GM12878 (cell line): ENCODE measurements at regions not wholly inside any gene's neighbourhood (a gene's known extent, or its start where the extent isn't known, plus 50 kb on each side); places are given as distances from the start of the nearest gene placed in this dataset.

Experiments
- ATAC-seq: fragments of 200-7000 bp; cut with Tn5 transposase; 3 replicates; pipeline ENCODE4 v1.9.1; 2020; ENCODE audit warnings: mild to moderate bottlenecking, moderate library complexity
- BruUV-seq: library from RNA; stranded (reverse); fragments of 400-500 nt; replicated peaks from 2 replicates; lab custom pipeline; 2021; lab: Mats Ljungman, UMichigan
- CTCF ChIA-PET: fragments of 300-600 bp; sonication (Branson Sonifier 250); formaldehyde crosslinking; extraction: SDS; loops from one replicate; lab custom pipeline; 2021; ENCODE audit warnings: inconsistent platforms; lab: Yijun Ruan, JAX
- POLR2A ChIA-PET: fragments of 350-600 bp; formaldehyde crosslinking; extraction: SDS; loops from one replicate; lab custom pipeline; 2021; ENCODE audit warnings: inconsistent platforms; lab: Charles Lee
- RAD21 ChIA-PET: fragments of 300-600 bp; sonication (Branson Sonifier 250); formaldehyde crosslinking; loops from one replicate; lab custom pipeline; 2023; ENCODE audit warnings: antibody characterized with exemption; ENCODE audit not compliant: unreplicated experiment; lab: Charles Lee
- SMC1A ChIA-PET: fragments of 300-600 bp; sonication (Branson Sonifier 250); formaldehyde crosslinking; loops from one replicate; lab custom pipeline; 2023; ENCODE audit not compliant: unreplicated experiment, uncharacterized antibody; lab: Charles Lee
- DNase-seq: peaks from one replicate; pipeline ENCODE4 v3.0.0-alpha.2; 2011; ENCODE audit warnings: low read depth, low spot score
- FAIRE-seq: peaks from 3 replicates; lab custom pipeline; 2011; peaks lifted over from hg19 to GRCh38; lab: Jason Lieb, UNC
- H2AFZ ChIP-seq: 2 replicates; pipeline ENCODE4 v1.6.0; 2011; ENCODE audit warnings: low read depth, low read length, control low read depth; ENCODE audit not compliant: control insufficient read depth
- H3K27ac ChIP-seq: 2 replicates; pipeline ENCODE4 v1.5.1; 2011; ENCODE audit warnings: control low read depth; ENCODE audit not compliant: control insufficient read depth, insufficient read depth
- H3K27me3 ChIP-seq, 2 experiments: replicated peaks in 1 of 2; 2 replicates each; pipeline versions ENCODE4 v1.6.0 to v1.6.1; 2011; ENCODE audit warnings: low read length in 1 of 2; ENCODE audit not compliant: control insufficient read depth in 2 of 2, insufficient read depth in 2 of 2
- H3K36me3 ChIP-seq, 2 experiments: 2 replicates each; pipeline ENCODE4 v1.5.1; 2011; ENCODE audit warnings: low read length in 1 of 2; ENCODE audit not compliant: control insufficient read depth in 2 of 2, insufficient read depth in 2 of 2
- H3K4me1 ChIP-seq: 2 replicates; pipeline ENCODE4 v1.6.1; 2011; ENCODE audit warnings: mild to moderate bottlenecking, low read length, moderate library complexity, mixed read lengths; ENCODE audit not compliant: control insufficient read depth, insufficient read depth
- H3K4me2 ChIP-seq: 2 replicates; pipeline ENCODE4 v1.6.0; 2011; ENCODE audit warnings: control low read depth; ENCODE audit not compliant: control insufficient read depth, insufficient read depth
- H3K4me3 ChIP-seq: fragments of 200-600 bp; sonication (generic); 2 replicates; pipeline ENCODE4 v1.5.1; 2016
- H3K79me2 ChIP-seq: 2 replicates; pipeline ENCODE4 v1.6.0; 2011; ENCODE audit warnings: low read length; ENCODE audit not compliant: control insufficient read depth, insufficient read depth
- H3K9ac ChIP-seq: 2 replicates; pipeline ENCODE4 v1.8.0; 2011; ENCODE audit warnings: low read length, control low read depth, mixed read lengths; ENCODE audit not compliant: control insufficient read depth, insufficient read depth
- H3K9me3 ChIP-seq: replicated peaks from 3 replicates; pipeline ENCODE4 v1.5.1; 2011; ENCODE audit warnings: mild to moderate bottlenecking, low read length; ENCODE audit not compliant: control insufficient read depth, insufficient read depth
- H4K20me1 ChIP-seq: 2 replicates; pipeline ENCODE4 v1.6.0; 2011; ENCODE audit not compliant: control insufficient read depth, insufficient read depth
- CBX3 ChIP-seq: fragments of 200-600 bp; sonication (generic); IDR thresholded peaks from 2 replicates; pipeline ENCODE4 v1.6.1; 2016; ENCODE audit warnings: low read depth, borderline replicate concordance
- FOS ChIP-seq: IDR thresholded peaks from 3 replicates; pipeline ENCODE4 v1.6.1; 2011; ENCODE audit warnings: borderline replicate concordance; ENCODE audit not compliant: insufficient read length; ENCODE audit errors: extremely low read depth
- IRF4 ChIP-seq: IDR thresholded peaks from 2 replicates; pipeline ENCODE4 v1.6.1; 2011; ENCODE audit warnings: low read depth, low read length
- KDM1A ChIP-seq: fragments of 200-600 bp; sonication (generic); IDR thresholded peaks from 2 replicates; pipeline ENCODE4 v1.6.1; 2016; ENCODE audit warnings: borderline replicate concordance
- LARP7 ChIP-seq: fragments of 450-650 bp; IDR thresholded peaks from 2 replicates; pipeline ENCODE4 v1.6.1; 2017; ENCODE audit warnings: mild to moderate bottlenecking
- MTA2 ChIP-seq: fragments of 450-650 bp; IDR thresholded peaks from 2 replicates; pipeline ENCODE4 v1.6.1; 2016; ENCODE audit warnings: low read depth, mild to moderate bottlenecking, moderate library complexity
- NFYA ChIP-seq: IDR thresholded peaks from 2 replicates; pipeline ENCODE4 v1.6.1; 2011; ENCODE audit warnings: low read depth, mild to moderate bottlenecking, low read length, improper control_type of control experiment, borderline replicate concordance
- POLR2AphosphoS2 ChIP-seq: IDR thresholded peaks from 2 replicates; pipeline ENCODE4 v1.6.1; 2011; ENCODE audit warnings: low read depth, mild to moderate bottlenecking, low read length, improper control_type of control experiment, moderate library complexity
- RBBP5 ChIP-seq: fragments of 200-600 bp; sonication (generic); conservative IDR thresholded peaks from 2 replicates; pipeline ENCODE4 v1.6.1; 2016
- SMARCA5 ChIP-seq: fragments of 450-650 bp; IDR thresholded peaks from 2 replicates; pipeline ENCODE4 v1.6.1; 2017; ENCODE audit warnings: mild to moderate bottlenecking
- SRF ChIP-seq, 2 experiments: IDR thresholded peaks; 2 replicates each; pipeline ENCODE4 v1.6.1; 2011; ENCODE audit warnings: low read depth in 2 of 2, low read length in 2 of 2, mild to moderate bottlenecking in 1 of 2, moderate library complexity in 1 of 2
- STAT1 ChIP-seq: fragments of 450-650 bp; conservative IDR thresholded peaks from 2 replicates; pipeline ENCODE4 v1.6.1; 2014; ENCODE audit warnings: antibody characterized with exemption, mild to moderate bottlenecking
- TCF12 ChIP-seq: IDR thresholded peaks from 2 replicates; pipeline ENCODE4 v1.6.1; 2011; ENCODE audit warnings: low read depth, mild to moderate bottlenecking, low read length
- WGBS: methylation state at CpG from one replicate; pipeline ENCODE4 v1.1.6; 2016; ENCODE audit warnings: low lambda C conversion rate; ENCODE audit not compliant: insufficient replicate concordance, insufficient coverage; ENCODE audit errors: missing lambda C conversion rate; 5-methylcytosine and 5-hydroxymethylcytosine counted together
- in situ Hi-C: fragments of 300-500 bp; cut with MboI; formaldehyde crosslinking; loops from 9 replicates; pipeline ENCODE4 v1.14.3; 2018; ENCODE audit warnings: mixed read lengths
- intact Hi-C: fragments of 100-400 bp; cut with micrococcal nuclease; formaldehyde crosslinking; loops from one replicate; pipeline ENCODE4 v1.14.2; 2022; ENCODE audit not compliant: unreplicated experiment
- TF ChIP-seq, protein P1 (sequence below): fragments of 450-650 bp; IDR thresholded peaks from 2 replicates; pipeline ENCODE4 v1.6.1; 2017; ENCODE audit warnings: borderline replicate concordance
- TF ChIP-seq, protein P2 (sequence below): fragments of 450-650 bp; conservative IDR thresholded peaks from 2 replicates; pipeline ENCODE4 v1.6.1; 2017; ENCODE audit warnings: mild to moderate bottlenecking, moderate library complexity
- TF ChIP-seq, protein P3 (sequence below): fragments of 450-650 bp; IDR thresholded peaks from 2 replicates; pipeline ENCODE4 v1.6.1; 2017; ENCODE audit warnings: antibody characterized with exemption, mild to moderate bottlenecking, moderate library complexity

DNA sequence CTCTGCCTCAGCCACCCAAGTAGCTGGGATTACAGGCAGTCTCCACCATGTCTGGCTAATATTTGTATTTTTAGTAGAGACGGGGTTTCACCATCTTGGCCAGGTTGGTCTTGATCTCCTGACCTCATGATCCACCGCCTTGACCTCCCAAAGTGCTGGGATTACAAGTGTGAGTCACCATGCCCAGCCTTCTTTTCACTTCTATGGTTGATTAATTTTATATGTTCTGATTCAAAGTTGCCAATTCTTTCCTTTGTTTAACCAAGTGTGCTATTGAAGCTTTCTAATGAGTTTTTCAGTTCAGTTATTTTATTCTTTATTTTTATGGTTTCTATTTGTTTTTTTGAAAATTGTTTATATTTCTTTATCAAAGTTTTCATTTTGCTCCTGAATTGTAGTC is 133.1 kb upstream of the KCNJ3 start (continued):
- no peak for TF ChIP-seq MTA2
- TF ChIP-seq, protein P1, sequence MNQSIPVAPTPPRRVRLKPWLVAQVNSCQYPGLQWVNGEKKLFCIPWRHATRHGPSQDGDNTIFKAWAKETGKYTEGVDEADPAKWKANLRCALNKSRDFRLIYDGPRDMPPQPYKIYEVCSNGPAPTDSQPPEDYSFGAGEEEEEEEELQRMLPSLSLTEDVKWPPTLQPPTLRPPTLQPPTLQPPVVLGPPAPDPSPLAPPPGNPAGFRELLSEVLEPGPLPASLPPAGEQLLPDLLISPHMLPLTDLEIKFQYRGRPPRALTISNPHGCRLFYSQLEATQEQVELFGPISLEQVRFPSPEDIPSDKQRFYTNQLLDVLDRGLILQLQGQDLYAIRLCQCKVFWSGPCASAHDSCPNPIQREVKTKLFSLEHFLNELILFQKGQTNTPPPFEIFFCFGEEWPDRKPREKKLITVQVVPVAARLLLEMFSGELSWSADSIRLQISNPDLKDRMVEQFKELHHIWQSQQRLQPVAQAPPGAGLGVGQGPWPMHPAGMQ, result no peak

DNA sequence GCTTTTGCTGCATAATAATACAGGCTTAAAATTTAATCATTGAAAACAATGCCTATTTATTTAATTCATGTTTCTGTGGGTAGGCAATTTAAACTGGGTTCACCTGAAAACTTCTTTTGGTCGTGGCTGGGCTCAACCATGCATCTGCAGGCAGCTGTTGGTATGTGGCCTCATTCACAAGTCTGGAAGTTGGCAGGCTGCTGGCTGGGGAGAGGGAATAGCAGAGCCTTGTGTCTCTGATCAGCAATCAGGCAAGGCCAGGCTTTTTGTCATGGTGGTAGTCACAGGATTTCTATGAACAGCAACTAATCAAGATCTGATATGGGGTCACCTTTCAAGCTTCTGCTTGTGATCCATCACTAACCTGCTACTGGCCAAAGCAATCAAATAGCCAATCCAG is 130.1 kb upstream of the KCNJ3 start:
- FAIRE-seq (no peak), DNase-seq (no peak), ATAC-seq (no peak)
- Histone ChIP-seq H3K4me1 (no peaks in the 10 kb centered on the region), H3K36me3 (no peaks in the 10 kb centered on the region), H3K9ac (no peak overlapping the region), H3K79me2 (no peaks in the 10 kb centered on the region), H2AFZ (no peak overlapping the region), H3K4me3 (no peak overlapping the region), H3K9me3 (no peaks in the 10 kb centered on the region), H3K4me2 (no peak overlapping the region), H3K27ac (no peak overlapping the region), H4K20me1 (no peaks in the 10 kb centered on the region), H3K27me3 (no peaks in the 10 kb centered on the region)
- TF ChIP-seq IRF4, result no peak
- TF ChIP-seq NFYA, result no peak
- TF ChIP-seq, protein P2, sequence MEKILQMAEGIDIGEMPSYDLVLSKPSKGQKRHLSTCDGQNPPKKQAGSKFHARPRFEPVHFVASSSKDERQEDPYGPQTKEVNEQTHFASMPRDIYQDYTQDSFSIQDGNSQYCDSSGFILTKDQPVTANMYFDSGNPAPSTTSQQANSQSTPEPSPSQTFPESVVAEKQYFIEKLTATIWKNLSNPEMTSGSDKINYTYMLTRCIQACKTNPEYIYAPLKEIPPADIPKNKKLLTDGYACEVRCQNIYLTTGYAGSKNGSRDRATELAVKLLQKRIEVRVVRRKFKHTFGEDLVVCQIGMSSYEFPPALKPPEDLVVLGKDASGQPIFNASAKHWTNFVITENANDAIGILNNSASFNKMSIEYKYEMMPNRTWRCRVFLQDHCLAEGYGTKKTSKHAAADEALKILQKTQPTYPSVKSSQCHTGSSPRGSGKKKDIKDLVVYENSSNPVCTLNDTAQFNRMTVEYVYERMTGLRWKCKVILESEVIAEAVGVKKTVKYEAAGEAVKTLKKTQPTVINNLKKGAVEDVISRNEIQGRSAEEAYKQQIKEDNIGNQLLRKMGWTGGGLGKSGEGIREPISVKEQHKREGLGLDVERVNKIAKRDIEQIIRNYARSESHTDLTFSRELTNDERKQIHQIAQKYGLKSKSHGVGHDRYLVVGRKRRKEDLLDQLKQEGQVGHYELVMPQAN, result no peak
- no peak for TF ChIP-seq RBBP5
- TF ChIP-seq TCF12, result no peak
- no peak for TF ChIP-seq SRF (IDR thresholded peaks at IDR 0.05; ENCODE audit: low read depth in 2 of 2, low read length in 2 of 2)
- no peak for TF ChIP-seq LARP7
- TF ChIP-seq, protein P3, sequence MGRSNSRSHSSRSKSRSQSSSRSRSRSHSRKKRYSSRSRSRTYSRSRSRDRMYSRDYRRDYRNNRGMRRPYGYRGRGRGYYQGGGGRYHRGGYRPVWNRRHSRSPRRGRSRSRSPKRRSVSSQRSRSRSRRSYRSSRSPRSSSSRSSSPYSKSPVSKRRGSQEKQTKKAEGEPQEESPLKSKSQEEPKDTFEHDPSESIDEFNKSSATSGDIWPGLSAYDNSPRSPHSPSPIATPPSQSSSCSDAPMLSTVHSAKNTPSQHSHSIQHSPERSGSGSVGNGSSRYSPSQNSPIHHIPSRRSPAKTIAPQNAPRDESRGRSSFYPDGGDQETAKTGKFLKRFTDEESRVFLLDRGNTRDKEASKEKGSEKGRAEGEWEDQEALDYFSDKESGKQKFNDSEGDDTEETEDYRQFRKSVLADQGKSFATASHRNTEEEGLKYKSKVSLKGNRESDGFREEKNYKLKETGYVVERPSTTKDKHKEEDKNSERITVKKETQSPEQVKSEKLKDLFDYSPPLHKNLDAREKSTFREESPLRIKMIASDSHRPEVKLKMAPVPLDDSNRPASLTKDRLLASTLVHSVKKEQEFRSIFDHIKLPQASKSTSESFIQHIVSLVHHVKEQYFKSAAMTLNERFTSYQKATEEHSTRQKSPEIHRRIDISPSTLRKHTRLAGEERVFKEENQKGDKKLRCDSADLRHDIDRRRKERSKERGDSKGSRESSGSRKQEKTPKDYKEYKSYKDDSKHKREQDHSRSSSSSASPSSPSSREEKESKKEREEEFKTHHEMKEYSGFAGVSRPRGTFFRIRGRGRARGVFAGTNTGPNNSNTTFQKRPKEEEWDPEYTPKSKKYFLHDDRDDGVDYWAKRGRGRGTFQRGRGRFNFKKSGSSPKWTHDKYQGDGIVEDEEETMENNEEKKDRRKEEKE, result no peak
- TF ChIP-seq POLR2AphosphoS2, result no peak
- TF ChIP-seq CBX3, result no peak
- TF ChIP-seq KDM1A, result no peak
- TF ChIP-seq STAT1, result no peak
- no peak for TF ChIP-seq FOS
- TF ChIP-seq SMARCA5, result no peak
- ChIA-PET CTCF (no interaction called here), RAD21 (interaction anchor here (1.3 kb wide), 1 partner anchor 88 kb away, joined by 3 read pairs; no protein-coding TSS in a partner anchor), POLR2A (no interaction called here), SMC1A (interaction anchor here (0.9 to 1.9 kb wide), 6 partner anchors 9 to 61 kb away, joined by 3 to 6 read pairs (median 3); no protein-coding TSS in a partner anchor)
- intact Hi-C loops, result no loop called here
- BruUV-seq, result no TSS peak
- in situ Hi-C loops, result no loop called here
- WGBS, result 0% methylated on average over 1 of the region's 1 CpG
